ENCODE measurements at regions not wholly inside any gene's neighbourhood (a gene's known extent, or its start where the extent isn't known, plus 50 kb on each side); places are given as distances from the start of the nearest gene placed in this dataset.
"Not testable (repeated sequence)": the region's sequence is repeated elsewhere in the genome, so short reads cannot be mapped to it uniquely, and the experiment has no call there.

GRCh38 chr5:92951746-92952145 is 629.3 kb downstream of the NR2F1-AS1 start:
- Histone ChIP-seq H3K4me3 (no peak overlapping the region), H3K27ac (no peak overlapping the region), H3K4me1 (replicated peaks in 1 of 2) (no peaks in the 10 kb centered on the region)
- in situ Hi-C loops (cut with MboI; ENCODE audit: low pct_unique_long_range_greater_than_20kb in 2 of 9, low sequenced_read_pairs in 9 of 9, unreplicated experiment in 9 of 9), result no loop called here
- no peak for ATAC-seq (replicated peaks in 6 of 8)

DNA sequence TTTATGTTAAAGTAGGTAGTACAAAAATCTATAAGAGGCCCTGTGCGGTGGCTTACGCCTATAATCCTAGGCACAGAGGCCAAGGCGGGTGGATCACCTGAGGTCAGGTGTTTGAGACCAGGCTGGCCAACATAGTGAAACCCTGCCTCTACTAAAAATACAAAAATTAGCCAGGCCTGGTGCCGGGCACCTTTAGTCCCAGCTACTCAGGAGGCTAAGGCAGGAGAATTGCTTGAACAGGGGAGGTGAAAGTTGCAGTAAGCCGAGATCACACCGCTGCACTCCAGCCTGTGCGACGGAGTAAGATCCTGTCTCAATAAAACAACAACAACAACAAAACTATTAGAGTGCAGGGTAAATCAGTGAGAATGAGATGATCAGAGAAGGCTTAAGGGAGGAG is 634.5 kb downstream of the NR2F1-AS1 start:
- ATAC-seq (replicated peaks in 6 of 8), result no peak
- H3K27ac ChIP-seq, result no peak overlapping the region
- WGBS, 10 experiments, result 57 to 100% (median 96%) methylated on average over 1 to 7 of the region's 8 CpGs; no CpG with 5 or more reads in 4 of the 10 experiments
- no peak overlapping the region for H3K4me3 ChIP-seq
- H3K4me1 ChIP-seq (replicated peaks in 1 of 2), result no peaks in the 10 kb centered on the region
- in situ Hi-C loops (cut with MboI; ENCODE audit: low pct_unique_long_range_greater_than_20kb in 2 of 9, low sequenced_read_pairs in 9 of 9, unreplicated experiment in 9 of 9), result no loop called here

- no peaks in the 10 kb centered on the region for H3K4me1 ChIP-seq (replicated peaks in 1 of 2)
- peak overlapping the region in 1 of 2 donors; percentile 4 for H3K27ac ChIP-seq
- H3K4me3 ChIP-seq, result no peak overlapping the region
- in situ Hi-C loops (cut with MboI; ENCODE audit: low pct_unique_long_range_greater_than_20kb in 2 of 9, low sequenced_read_pairs in 9 of 9, unreplicated experiment in 9 of 9), result no loop called here
- peak in 2 of 8 experiments; percentile 30 to 55 for ATAC-seq (replicated peaks in 6 of 8)
These were observed 635.4 kb downstream of the NR2F1-AS1 start for GRCh38 chr5:92945605-92946097.

GRCh38 chr5:92944903-92945604 is 636.0 kb downstream of the NR2F1-AS1 start:
- WGBS, 10 experiments, result 0 to 45% (median 22%) methylated on average over 1 to 3 of the region's 3 CpGs
- peak in 2 of 8 experiments; percentile 15 to 45 for ATAC-seq (replicated peaks in 6 of 8)
- Histone ChIP-seq H3K4me3 (no peak overlapping the region), H3K4me1 (replicated peaks in 1 of 2) (no peaks in the 10 kb centered on the region), H3K27ac (peak overlapping the region in 1 of 2 donors; percentile 55)
- in situ Hi-C loops (cut with MboI; ENCODE audit: low pct_unique_long_range_greater_than_20kb in 2 of 9, low sequenced_read_pairs in 9 of 9, unreplicated experiment in 9 of 9), result no loop called here

DNA sequence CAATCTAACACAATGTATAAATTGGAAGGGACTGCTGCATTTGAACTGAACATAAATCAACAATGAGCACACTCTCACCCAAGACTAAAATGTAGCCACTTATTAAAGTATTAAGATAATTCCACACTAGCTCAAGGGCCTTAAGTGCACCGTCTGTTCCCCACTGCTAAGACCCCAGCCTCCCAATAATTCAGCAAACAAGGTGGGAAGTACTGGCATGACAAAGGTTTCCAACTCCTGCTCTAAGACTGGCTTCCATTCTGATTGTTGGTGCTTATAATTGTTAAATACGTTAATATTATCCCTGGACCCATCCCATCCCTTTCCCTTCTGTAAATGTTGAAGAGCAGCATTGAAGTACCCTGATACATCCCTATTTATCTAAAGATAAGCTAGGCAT is 636.7 kb downstream of the NR2F1-AS1 start:
- no peak for ATAC-seq (replicated peaks in 6 of 8)
- in situ Hi-C loops (cut with MboI; ENCODE audit: low pct_unique_long_range_greater_than_20kb in 2 of 9, low sequenced_read_pairs in 9 of 9, unreplicated experiment in 9 of 9), result no loop called here
- no peak overlapping the region for H3K4me3 ChIP-seq
- peaks cover 0 to 3% of the 10 kb centered on the region in 2 donors for H3K4me1 ChIP-seq (replicated peaks in 1 of 2)
- no peak overlapping the region for H3K27ac ChIP-seq
- WGBS, 10 experiments, result 57 to 100% (median 90%) methylated on average over 1 to 2 of the region's 2 CpGs; no CpG with 5 or more reads in 3 of the 10 experiments

DNA sequence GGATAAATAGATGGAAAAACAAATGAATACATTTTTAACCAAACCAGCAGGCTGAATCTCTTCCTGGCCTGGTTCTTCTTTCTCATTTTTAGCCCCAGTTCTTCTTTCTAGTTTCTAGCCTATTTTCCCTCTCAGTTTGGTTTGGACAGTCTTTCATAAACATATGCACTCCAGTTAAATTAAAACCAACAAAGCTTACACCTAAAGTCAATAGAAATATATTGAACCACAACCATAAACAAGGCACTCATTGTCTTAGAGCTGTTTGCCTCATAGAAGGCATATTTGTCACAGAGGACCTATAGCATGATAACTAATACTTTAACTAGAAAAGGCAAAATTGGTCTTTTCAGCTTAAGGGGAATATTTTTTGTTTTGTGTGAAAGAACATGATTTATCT is 638.3 kb downstream of the NR2F1-AS1 start:
- Histone ChIP-seq H3K4me1 (replicated peaks in 1 of 2) (peaks cover 0 to 3% of the 10 kb centered on the region in 2 donors), H3K27ac (no peak overlapping the region), H3K4me3 (no peak overlapping the region)
- no peak for ATAC-seq (replicated peaks in 6 of 8)
- in situ Hi-C loops (cut with MboI; ENCODE audit: low pct_unique_long_range_greater_than_20kb in 2 of 9, low sequenced_read_pairs in 9 of 9, unreplicated experiment in 9 of 9), result no loop called here

DNA sequence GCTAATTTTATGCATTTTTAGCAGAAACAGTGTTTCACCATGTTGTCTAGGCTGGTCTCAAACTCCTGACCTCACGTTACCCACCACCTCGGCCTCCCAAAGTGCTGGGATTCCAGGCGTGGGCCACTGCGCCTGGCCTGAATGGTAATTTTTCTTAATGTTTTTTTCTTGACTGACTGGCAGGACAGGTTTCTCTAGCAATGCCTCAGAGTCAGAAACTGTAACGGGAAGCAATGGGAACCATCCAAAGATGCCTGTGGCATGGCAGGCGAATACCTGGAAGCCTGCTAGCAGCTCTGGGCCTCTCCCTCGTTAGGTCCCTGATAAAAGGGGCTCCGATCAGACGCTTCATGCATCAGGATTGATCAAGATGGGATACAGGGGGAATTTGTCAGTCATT is 639.2 kb downstream of the NR2F1-AS1 start:
- no peak overlapping the region for H3K27ac ChIP-seq
- peaks cover 0 to 3% of the 10 kb centered on the region in 2 donors for H3K4me1 ChIP-seq (replicated peaks in 1 of 2)
- no peak for ATAC-seq (replicated peaks in 6 of 8)
- in situ Hi-C loops (cut with MboI; ENCODE audit: low pct_unique_long_range_greater_than_20kb in 2 of 9, low sequenced_read_pairs in 9 of 9, unreplicated experiment in 9 of 9), result no loop called here
- no peak overlapping the region for H3K4me3 ChIP-seq
- 80 to 100% (median 93%) methylated on average over 1 to 8 of the region's 9 CpGs; no CpG with 5 or more reads in 5 of the 10 experiments for WGBS, 10 experiments

- no peak overlapping the region for H3K27ac ChIP-seq
- no peak overlapping the region for H3K4me3 ChIP-seq
- WGBS, 10 experiments, result 20 to 92% (median 74%) methylated on average over 1 to 4 of the region's 4 CpGs; no CpG with 5 or more reads in 2 of the 10 experiments
- peaks cover 0 to 3% of the 10 kb centered on the region in 2 donors for H3K4me1 ChIP-seq (replicated peaks in 1 of 2)
- in situ Hi-C loops (cut with MboI; ENCODE audit: low pct_unique_long_range_greater_than_20kb in 2 of 9, low sequenced_read_pairs in 9 of 9, unreplicated experiment in 9 of 9), result no loop called here
- no peak for ATAC-seq (replicated peaks in 6 of 8)
These were observed 641.6 kb downstream of the NR2F1-AS1 start for GRCh38 chr5:92939428-92939827.

DNA sequence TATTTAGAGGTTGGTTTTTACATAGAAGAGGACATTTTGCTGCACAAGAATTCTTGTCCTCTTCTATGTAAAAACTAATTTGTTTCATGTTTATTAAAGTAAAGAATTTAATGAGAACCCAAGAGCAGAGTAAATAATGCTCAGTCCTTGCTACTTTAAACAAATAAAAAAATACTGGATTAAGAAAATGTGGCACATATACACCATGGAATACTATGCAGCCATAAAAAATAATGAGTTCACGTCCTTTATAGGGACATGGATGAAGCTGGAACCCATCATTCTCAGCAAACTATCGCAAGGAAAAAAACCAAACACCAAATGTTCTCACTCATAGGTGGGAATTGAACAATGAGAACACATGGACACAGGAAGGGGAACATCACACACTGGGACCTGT is 643.6 kb downstream of the NR2F1-AS1 start:
- H3K4me3 ChIP-seq; in situ Hi-C loops (cut with MboI; ENCODE audit: low pct_unique_long_range_greater_than_20kb in 2 of 9, low sequenced_read_pairs in 9 of 9, unreplicated experiment in 9 of 9); H3K4me1 ChIP-seq (replicated peaks in 1 of 2); ATAC-seq (replicated peaks in 6 of 8); H3K27ac ChIP-seq: not testable (repeated sequence)
- 40 to 100% (median 77%) methylated on average over 1 to 2 of the region's 2 CpGs; no CpG with 5 or more reads in 4 of the 10 experiments for WGBS, 10 experiments

DNA sequence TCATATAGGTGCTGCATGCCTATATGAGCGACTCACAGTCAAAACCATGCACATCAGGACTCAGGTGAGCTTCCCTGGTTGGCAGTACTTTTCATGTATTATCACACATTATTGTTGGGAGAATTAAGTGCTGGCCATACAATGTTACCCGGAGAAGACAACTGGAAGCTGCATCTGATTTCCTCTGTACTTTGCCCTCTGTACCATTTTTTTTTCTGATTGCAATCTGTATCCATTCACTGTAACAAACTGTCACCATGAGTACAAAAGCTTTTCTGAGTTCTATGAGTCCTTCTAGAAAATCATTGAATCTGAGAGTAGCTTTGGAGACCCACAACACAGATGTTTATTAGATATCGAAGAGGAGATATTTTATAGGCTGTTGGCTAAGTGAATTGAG is 651.0 kb downstream of the NR2F1-AS1 start:
- no peak for ATAC-seq (replicated peaks in 6 of 8)
- Histone ChIP-seq H3K27ac (no peak overlapping the region), H3K4me1 (replicated peaks in 1 of 2) (peaks cover 10 to 17% of the 10 kb centered on the region in 2 donors), H3K4me3 (no peak overlapping the region)
- in situ Hi-C loops (cut with MboI; ENCODE audit: low pct_unique_long_range_greater_than_20kb in 2 of 9, low sequenced_read_pairs in 9 of 9, unreplicated experiment in 9 of 9), result no loop called here
- WGBS, 10 experiments, result 13 to 100% (median 88%) methylated on average over 1 to 3 of the region's 3 CpGs

GRCh38 chr5:92927291-92927778 is 653.7 kb downstream of the NR2F1-AS1 start:
- Histone ChIP-seq H3K4me3 (no peak overlapping the region), H3K27ac (peak overlapping the region in 1 of 2 donors; percentile 17), H3K4me1 (replicated peaks in 1 of 2) (peaks cover 10 to 19% of the 10 kb centered on the region in 2 donors)
- 10 to 73% (median 38%) methylated on average over 2 to 4 of the region's 4 CpGs; no CpG with 5 or more reads in 2 of the 10 experiments for WGBS, 10 experiments
- ATAC-seq (replicated peaks in 6 of 8), result peak in 5 of 8 experiments; percentile 94 to 97 (median 95)
- in situ Hi-C loops (cut with MboI; ENCODE audit: low pct_unique_long_range_greater_than_20kb in 2 of 9, low sequenced_read_pairs in 9 of 9, unreplicated experiment in 9 of 9), result no loop called here

GRCh38 chr5:92923885-92924284 is 657.1 kb downstream of the NR2F1-AS1 start:
- 11 to 83% (median 27%) methylated on average over 1 of the region's 1 CpG; no CpG with 5 or more reads in 6 of the 10 experiments for WGBS, 10 experiments
- Histone ChIP-seq H3K4me1 (replicated peaks in 1 of 2) (peaks cover 10 to 19% of the 10 kb centered on the region in 2 donors), H3K27ac (no peak overlapping the region), H3K4me3 (no peak overlapping the region)
- in situ Hi-C loops (cut with MboI; ENCODE audit: low pct_unique_long_range_greater_than_20kb in 2 of 9, low sequenced_read_pairs in 9 of 9, unreplicated experiment in 9 of 9), result no loop called here
- ATAC-seq (replicated peaks in 6 of 8), result no peak

- ATAC-seq (replicated peaks in 6 of 8), result no peak
- in situ Hi-C loops (cut with MboI; ENCODE audit: low pct_unique_long_range_greater_than_20kb in 2 of 9, low sequenced_read_pairs in 9 of 9, unreplicated experiment in 9 of 9), result no loop called here
- peaks cover 6 to 15% of the 10 kb centered on the region in 2 donors for H3K4me1 ChIP-seq (replicated peaks in 1 of 2)
- H3K4me3 ChIP-seq, result no peak overlapping the region
- 33 to 92% (median 81%) methylated on average over 1 to 4 of the region's 5 CpGs; no CpG with 5 or more reads in 2 of the 10 experiments for WGBS, 10 experiments
- no peak overlapping the region for H3K27ac ChIP-seq
These were observed 658.6 kb downstream of the NR2F1-AS1 start for GRCh38 chr5:92922231-92922967.
